ENCODE measurements at regions not wholly inside any gene's neighbourhood (a gene's known extent, or its start where the extent isn't known, plus 50 kb on each side); places are given as distances from the start of the nearest gene placed in this dataset.
"Not testable (repeated sequence)": the region's sequence is repeated elsewhere in the genome, so short reads cannot be mapped to it uniquely, and the experiment has no call there.

- no peak for DNase-seq
Measured at GRCh38 chr2:183937220-183937619, 661.1 kb upstream of the ZNF804A start.

GRCh38 chr2:183946193-183946592 is 652.1 kb upstream of the ZNF804A start:
- no peak for DNase-seq

GRCh38 chr2:183948861-183949260 is 649.5 kb upstream of the ZNF804A start:
- no peak for DNase-seq

GRCh38 chr2:183950673-183951072 is 647.7 kb upstream of the ZNF804A start:
- peak; percentile 32 for DNase-seq

- DNase-seq = peak; percentile 40
Measured at GRCh38 chr2:183951630-183952029, 646.7 kb upstream of the ZNF804A start.

- no peak for DNase-seq
Measured at GRCh38 chr2:183952741-183953140, 645.6 kb upstream of the ZNF804A start.

GRCh38 chr2:183963609-183964008 is 634.7 kb upstream of the ZNF804A start:
- DNase-seq = no peak

GRCh38 chr2:183964565-183964964 is 633.8 kb upstream of the ZNF804A start:
- DNase-seq = no peak

GRCh38 chr2:183967756-183968155 is 630.6 kb upstream of the ZNF804A start:
- no peak for DNase-seq

- not testable (repeated sequence) for DNase-seq
Measured at GRCh38 chr2:183975676-183976075, 622.7 kb upstream of the ZNF804A start.

GRCh38 chr2:183984871-183985270 is 613.5 kb upstream of the ZNF804A start:
- DNase-seq = no peak

GRCh38 chr2:183991968-183992367 is 606.4 kb upstream of the ZNF804A start:
- DNase-seq = no peak

- DNase-seq = no peak
Measured at GRCh38 chr2:183993052-183993451, 605.3 kb upstream of the ZNF804A start.

- peak; percentile 29 for DNase-seq
Measured at GRCh38 chr2:183995632-183996031, 602.7 kb upstream of the ZNF804A start.

GRCh38 chr2:183996825-183997793 is 601.2 kb upstream of the ZNF804A start:
- no peak for DNase-seq

- DNase-seq = no peak
Measured at GRCh38 chr2:183998041-183998796, 600.1 kb upstream of the ZNF804A start.

- DNase-seq = no peak
Measured at GRCh38 chr2:183998797-183999190, 599.5 kb upstream of the ZNF804A start.

GRCh38 chr2:184004289-184004947 is 593.9 kb upstream of the ZNF804A start:
- peak; percentile 36 for DNase-seq

GRCh38 chr2:184004948-184005672 is 593.2 kb upstream of the ZNF804A start:
- DNase-seq = no peak

- DNase-seq = no peak
Measured at GRCh38 chr2:184006998-184007397, 591.3 kb upstream of the ZNF804A start.

GRCh38 chr2:184026961-184027360 is 571.4 kb upstream of the ZNF804A start:
- DNase-seq = no peak

- no peak for DNase-seq
Measured at GRCh38 chr2:184030245-184030644, 568.1 kb upstream of the ZNF804A start.

GRCh38 chr2:184030989-184031388 is 567.3 kb upstream of the ZNF804A start:
- DNase-seq = no peak

Data from NCI-H226 (cell line).